Mucosa of descending colon (tissue), 3 donors: ENCODE measurements at regions not wholly inside any gene's neighbourhood (a gene's known extent, or its start where the extent isn't known, plus 50 kb on each side); places are given as distances from the start of the nearest gene placed in this dataset.
"Not testable (repeated sequence)": the region's sequence is repeated elsewhere in the genome, so short reads cannot be mapped to it uniquely, and the experiment has no call there.

Experiments
- ATAC-seq: fragments of 200-7000 bp; cut with Tn5 transposase; one replicate; pipeline ENCODE4 v1.9.1; 2020; ENCODE audit warnings: mild to moderate bottlenecking, moderate library complexity
- DNase-seq, 3 donors: peaks; one replicate each; pipeline ENCODE4 v3.0.0-alpha.2; 2020
- H3K36me3 ChIP-seq: fragments of 200-600 bp; one replicate; pipeline ENCODE4 v1.8.0; 2021; ENCODE audit warnings: low read depth, mild to moderate bottlenecking
- H3K4me1 ChIP-seq: fragments of 200-600 bp; one replicate; pipeline ENCODE4 v1.8.0; 2021; ENCODE audit warnings: low read depth, mild to moderate bottlenecking
- H3K4me3 ChIP-seq: fragments of 200-600 bp; one replicate; pipeline ENCODE4 v1.8.0; 2021; ENCODE audit warnings: mild to moderate bottlenecking
- H3K9me3 ChIP-seq: fragments of 200-600 bp; one replicate; pipeline ENCODE4 v1.8.0; 2021; ENCODE audit warnings: mild to moderate bottlenecking
- CTCF ChIP-seq: fragments of 200-600 bp; IDR thresholded peaks from one replicate; pipeline ENCODE4 v1.8.0; 2022; ENCODE audit warnings: antibody characterized with exemption, mild to moderate bottlenecking
- intact Hi-C, 2 donors: fragments of 100-400 bp; cut with DNase I in 1 of 2; cut with micrococcal nuclease in 1 of 2; formaldehyde crosslinking; loops; one replicate each; pipeline versions ENCODE4 v1.11.0 to v1.11.1; 2022; cut with DNase I, micrococcal nuclease
- donor health status: DM: no; HTN: no; CAD: no; lungs with moderate emphysema.
- donor health status: DM: no; HTN: no; CAD: no.
- donor health status: DM: no; HTN: yes; CAD: no.

GRCh38 chr9:135303865-135304499 is 175.6 kb upstream of the PPP1R26 start:
- H3K4me1 ChIP-seq, result no peaks in the 10 kb centered on the region
- no peaks in the 10 kb centered on the region for H3K36me3 ChIP-seq
- H3K9me3 ChIP-seq, result no peaks in the 10 kb centered on the region
- H3K4me3 ChIP-seq, result no peak overlapping the region
- intact Hi-C loops, result no loop called here
- TF ChIP-seq CTCF, result no peak
- DNase-seq (no peak), ATAC-seq (no peak)

GRCh38 chr9:135304886-135305285 is 174.7 kb upstream of the PPP1R26 start:
- ATAC-seq (no peak), DNase-seq (no peak)
- no peaks in the 10 kb centered on the region for H3K36me3 ChIP-seq
- no peak for TF ChIP-seq CTCF
- no peaks in the 10 kb centered on the region for H3K4me1 ChIP-seq
- H3K9me3 ChIP-seq, result no peaks in the 10 kb centered on the region
- intact Hi-C loops, result no loop called here
- H3K4me3 ChIP-seq, result no peak overlapping the region

DNA sequence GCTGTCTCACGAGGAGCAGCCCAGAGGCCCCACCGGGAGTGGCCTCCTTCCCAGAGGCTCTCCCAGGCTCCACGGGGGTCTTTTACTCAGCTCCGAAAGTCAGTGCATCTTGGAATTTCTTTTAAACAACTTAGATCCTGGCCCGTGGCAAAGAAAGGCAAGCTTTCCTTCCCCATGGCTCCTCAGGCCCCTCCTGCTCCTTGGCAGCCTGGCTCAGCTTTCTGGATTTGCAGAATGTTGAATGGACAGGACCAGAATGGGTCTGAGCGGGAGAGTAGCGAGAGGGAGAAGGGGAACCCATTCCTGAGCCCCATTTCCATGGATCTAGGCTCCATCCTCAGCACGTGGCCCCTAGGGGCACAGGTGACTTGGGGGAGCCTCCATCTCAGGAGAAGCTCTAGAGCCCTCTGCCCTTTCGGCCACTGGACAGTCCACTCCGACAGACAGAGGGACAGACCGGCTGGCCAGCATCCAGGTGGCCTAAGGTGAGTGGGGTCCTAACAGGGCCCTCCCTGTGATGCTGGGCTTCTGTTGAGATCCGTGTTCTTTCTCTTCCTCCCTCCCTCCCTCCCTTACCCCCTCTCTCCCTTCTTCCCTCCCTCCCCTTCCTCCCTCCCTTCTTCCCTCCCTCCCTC is 173.9 kb upstream of the PPP1R26 start:
- intact Hi-C loops, result no loop called here
- Histone ChIP-seq H3K4me3 (no peak overlapping the region), H3K36me3 (no peaks in the 10 kb centered on the region), H3K9me3 (no peaks in the 10 kb centered on the region), H3K4me1 (no peaks in the 10 kb centered on the region)
- no peak for TF ChIP-seq CTCF
- ATAC-seq (no peak), DNase-seq (no peak)

GRCh38 chr9:135306699-135307098 is 172.9 kb upstream of the PPP1R26 start:
- H3K4me1 ChIP-seq, result no peaks in the 10 kb centered on the region
- intact Hi-C loops, result no loop called here
- no peaks in the 10 kb centered on the region for H3K36me3 ChIP-seq
- H3K4me3 ChIP-seq, result no peak overlapping the region
- DNase-seq (no peak), ATAC-seq (no peak)
- no peak for TF ChIP-seq CTCF
- H3K9me3 ChIP-seq, result no peaks in the 10 kb centered on the region

GRCh38 chr9:135307300-135307699 is 172.3 kb upstream of the PPP1R26 start:
- intact Hi-C loops, result no loop called here
- no peak for TF ChIP-seq CTCF

DNA sequence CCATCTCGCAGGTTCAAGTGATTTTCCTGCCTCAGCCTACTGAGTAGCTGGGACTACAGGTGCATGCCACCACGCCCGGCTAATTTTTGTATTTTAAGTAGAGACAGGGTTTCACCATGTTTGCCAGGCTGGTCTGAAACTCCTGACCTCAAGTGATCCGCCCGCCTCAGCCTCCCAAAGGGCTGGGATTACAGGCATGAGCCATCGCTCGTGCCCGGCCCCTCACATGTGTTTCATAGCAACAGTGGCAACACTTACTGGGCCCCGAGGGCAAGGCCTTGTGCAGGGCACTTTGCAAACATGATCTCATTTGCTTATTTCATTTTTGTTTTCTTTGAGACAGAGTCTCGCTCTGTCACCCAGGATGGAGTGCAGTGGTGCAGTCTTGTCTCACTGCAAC is 171.7 kb upstream of the PPP1R26 start:
- H3K9me3 ChIP-seq, H3K4me1 ChIP-seq, ATAC-seq, H3K4me3 ChIP-seq, DNase-seq, H3K36me3 ChIP-seq, intact Hi-C loops: not testable (repeated sequence)

More at GRCh38 chr9:135307300-135307699, 172.3 kb upstream of the PPP1R26 start:
- ATAC-seq (no peak), DNase-seq (no peak)
- Histone ChIP-seq H3K36me3 (no peaks in the 10 kb centered on the region), H3K9me3 (no peaks in the 10 kb centered on the region), H3K4me1 (no peaks in the 10 kb centered on the region), H3K4me3 (no peak overlapping the region)
